IMR-90 (cell line): ENCODE measurements at regions not wholly inside any gene's neighbourhood (a gene's known extent, or its start where the extent isn't known, plus 50 kb on each side); places are given as distances from the start of the nearest gene placed in this dataset.
"Not testable (repeated sequence)": the region's sequence is repeated elsewhere in the genome, so short reads cannot be mapped to it uniquely, and the experiment has no call there.

Experiments
- CEBPB ChIP-seq: IDR thresholded peaks from 2 replicates; pipeline ENCODE4 v1.6.1; 2012; ENCODE audit warnings: low read depth, low read length, improper control_type of control experiment
- MAFK ChIP-seq: IDR thresholded peaks from 2 replicates; pipeline ENCODE4 v1.6.1; 2012; ENCODE audit warnings: low read depth, low read length, improper control_type of control experiment
- MAZ ChIP-seq: IDR thresholded peaks from 2 replicates; pipeline ENCODE4 v1.6.1; 2012; ENCODE audit warnings: low read depth, mild to moderate bottlenecking, low read length, improper control_type of control experiment, moderate library complexity, borderline replicate concordance
- MXI1 ChIP-seq: IDR thresholded peaks from 2 replicates; pipeline ENCODE4 v1.6.1; 2012; ENCODE audit warnings: low read depth, mild to moderate bottlenecking, low read length, moderate library complexity, borderline replicate concordance
- POLR2A ChIP-seq: IDR thresholded peaks from 2 replicates; pipeline ENCODE4 v1.6.1; 2012; ENCODE audit warnings: mild to moderate bottlenecking, low read depth, low read length
- RAD21 ChIP-seq: IDR thresholded peaks from 2 replicates; pipeline ENCODE4 v1.6.1; 2012; ENCODE audit warnings: low read length, improper control_type of control experiment
- RCOR1 ChIP-seq: IDR thresholded peaks from 2 replicates; pipeline ENCODE4 v1.6.1; 2012; ENCODE audit warnings: mild to moderate bottlenecking, low read length, improper control_type of control experiment; ENCODE audit not compliant: insufficient replicate concordance
- RFX5 ChIP-seq: IDR thresholded peaks from 2 replicates; pipeline ENCODE4 v1.8.0; 2012; ENCODE audit warnings: low read depth, mild to moderate bottlenecking, low read length, moderate library complexity
- TF ChIP-seq, protein P1 (sequence below): conservative IDR thresholded peaks from 2 replicates; pipeline ENCODE4 v1.5.1; 2012; ENCODE audit warnings: mild to moderate bottlenecking, low read depth, low read length, improper control_type of control experiment
- TF ChIP-seq, protein P2 (sequence below): fragments of 150-350 bp; IDR thresholded peaks from 2 replicates; pipeline ENCODE4 v1.6.1; 2017; ENCODE audit warnings: mild to moderate bottlenecking, antibody characterized with exemption, low read length, low read depth
- TF ChIP-seq, protein P3 (sequence below): fragments of 150-350 bp; IDR thresholded peaks from 2 replicates; pipeline ENCODE4 v1.6.1; 2016; ENCODE audit warnings: low read depth, mild to moderate bottlenecking, low read length, moderate library complexity, borderline replicate concordance

DNA sequence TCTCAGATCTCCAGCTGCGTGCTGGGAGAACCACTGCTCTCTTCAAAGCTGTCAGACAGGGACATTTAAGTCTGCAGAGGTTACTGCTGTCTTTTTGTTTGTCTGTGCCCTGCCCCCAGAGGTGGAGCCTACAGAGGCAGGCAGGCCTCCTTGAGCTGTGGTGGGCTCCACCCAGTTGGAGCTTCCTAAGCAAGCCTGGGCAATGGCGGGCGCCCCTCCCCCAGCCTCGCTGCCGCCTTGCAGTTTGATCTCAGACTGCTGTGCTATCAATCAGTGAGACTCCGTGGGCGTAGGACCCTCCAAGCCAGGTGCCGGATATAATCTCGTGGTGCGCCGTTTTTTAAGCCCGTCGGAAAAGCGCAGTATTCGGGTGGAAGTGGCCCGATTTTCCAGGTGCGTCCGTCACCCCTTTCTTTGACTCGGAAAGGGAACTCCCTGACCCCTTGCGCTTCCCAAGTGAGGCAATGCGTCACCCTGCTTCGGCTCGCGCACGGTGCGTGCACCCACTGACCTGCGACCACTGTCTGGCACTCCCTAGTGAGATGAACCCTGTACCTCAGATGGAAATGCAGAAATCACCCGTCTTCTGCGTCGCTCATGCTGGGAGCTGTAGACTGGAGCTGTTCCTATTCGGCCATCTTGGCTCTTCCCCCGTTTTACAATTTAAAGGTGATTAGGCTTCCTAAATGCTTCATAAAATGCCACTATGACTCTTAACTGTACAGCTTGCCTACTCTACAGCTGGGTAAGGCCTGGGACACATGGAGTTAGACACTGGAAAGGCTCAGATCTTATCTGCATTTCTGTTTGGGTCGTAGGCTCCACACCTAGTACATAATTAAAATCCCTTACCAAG, 115.7 kb upstream of the PMCH start:
- TF ChIP-seq, protein P1, sequence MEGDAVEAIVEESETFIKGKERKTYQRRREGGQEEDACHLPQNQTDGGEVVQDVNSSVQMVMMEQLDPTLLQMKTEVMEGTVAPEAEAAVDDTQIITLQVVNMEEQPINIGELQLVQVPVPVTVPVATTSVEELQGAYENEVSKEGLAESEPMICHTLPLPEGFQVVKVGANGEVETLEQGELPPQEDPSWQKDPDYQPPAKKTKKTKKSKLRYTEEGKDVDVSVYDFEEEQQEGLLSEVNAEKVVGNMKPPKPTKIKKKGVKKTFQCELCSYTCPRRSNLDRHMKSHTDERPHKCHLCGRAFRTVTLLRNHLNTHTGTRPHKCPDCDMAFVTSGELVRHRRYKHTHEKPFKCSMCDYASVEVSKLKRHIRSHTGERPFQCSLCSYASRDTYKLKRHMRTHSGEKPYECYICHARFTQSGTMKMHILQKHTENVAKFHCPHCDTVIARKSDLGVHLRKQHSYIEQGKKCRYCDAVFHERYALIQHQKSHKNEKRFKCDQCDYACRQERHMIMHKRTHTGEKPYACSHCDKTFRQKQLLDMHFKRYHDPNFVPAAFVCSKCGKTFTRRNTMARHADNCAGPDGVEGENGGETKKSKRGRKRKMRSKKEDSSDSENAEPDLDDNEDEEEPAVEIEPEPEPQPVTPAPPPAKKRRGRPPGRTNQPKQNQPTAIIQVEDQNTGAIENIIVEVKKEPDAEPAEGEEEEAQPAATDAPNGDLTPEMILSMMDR, result not testable (repeated sequence)
- not testable (repeated sequence) for TF ChIP-seq MXI1, RCOR1, RAD21, POLR2A, CEBPB, MAZ, MAFK, RFX5
- TF ChIP-seq, protein P2, sequence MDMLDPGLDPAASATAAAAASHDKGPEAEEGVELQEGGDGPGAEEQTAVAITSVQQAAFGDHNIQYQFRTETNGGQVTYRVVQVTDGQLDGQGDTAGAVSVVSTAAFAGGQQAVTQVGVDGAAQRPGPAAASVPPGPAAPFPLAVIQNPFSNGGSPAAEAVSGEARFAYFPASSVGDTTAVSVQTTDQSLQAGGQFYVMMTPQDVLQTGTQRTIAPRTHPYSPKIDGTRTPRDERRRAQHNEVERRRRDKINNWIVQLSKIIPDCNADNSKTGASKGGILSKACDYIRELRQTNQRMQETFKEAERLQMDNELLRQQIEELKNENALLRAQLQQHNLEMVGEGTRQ, result not testable (repeated sequence)
- TF ChIP-seq, protein P3, sequence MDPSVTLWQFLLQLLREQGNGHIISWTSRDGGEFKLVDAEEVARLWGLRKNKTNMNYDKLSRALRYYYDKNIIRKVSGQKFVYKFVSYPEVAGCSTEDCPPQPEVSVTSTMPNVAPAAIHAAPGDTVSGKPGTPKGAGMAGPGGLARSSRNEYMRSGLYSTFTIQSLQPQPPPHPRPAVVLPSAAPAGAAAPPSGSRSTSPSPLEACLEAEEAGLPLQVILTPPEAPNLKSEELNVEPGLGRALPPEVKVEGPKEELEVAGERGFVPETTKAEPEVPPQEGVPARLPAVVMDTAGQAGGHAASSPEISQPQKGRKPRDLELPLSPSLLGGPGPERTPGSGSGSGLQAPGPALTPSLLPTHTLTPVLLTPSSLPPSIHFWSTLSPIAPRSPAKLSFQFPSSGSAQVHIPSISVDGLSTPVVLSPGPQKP, result not testable (repeated sequence)
